ENCODE measurements at regions not wholly inside any gene's neighbourhood (a gene's known extent, or its start where the extent isn't known, plus 50 kb on each side); places are given as distances from the start of the nearest gene placed in this dataset.
"Not testable (repeated sequence)": the region's sequence is repeated elsewhere in the genome, so short reads cannot be mapped to it uniquely, and the experiment has no call there.

DNA sequence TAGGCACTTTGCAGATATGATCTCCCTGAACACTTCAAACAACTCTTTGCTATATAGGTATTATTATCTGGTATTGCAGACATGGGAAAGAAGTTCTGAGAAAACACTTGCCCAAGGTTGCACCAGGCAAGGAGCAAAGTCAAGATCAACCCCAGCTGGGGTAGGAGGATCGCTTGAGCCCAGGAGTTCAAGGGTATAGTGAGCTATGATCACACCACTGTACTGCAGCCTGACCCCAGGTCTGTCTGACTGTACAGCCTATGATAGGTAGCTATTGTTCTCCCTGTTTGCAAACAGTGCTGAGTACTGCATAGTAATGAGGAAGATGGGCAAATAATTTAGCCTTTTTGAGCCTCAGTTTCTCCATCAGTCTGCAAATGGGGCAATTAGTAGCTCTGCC is 60.5 kb upstream of the GRK3 start:
- not testable (repeated sequence) for H3K27me3 ChIP-seq (ENCODE audit: control insufficient read depth in 1 of 2, insufficient read depth in 1 of 2, low read length in 2 of 2); H4K91ac ChIP-seq (ENCODE audit: low read length); H2AK5ac ChIP-seq (ENCODE audit: low read length, severe bottlenecking); H4K8ac ChIP-seq (ENCODE audit: low read length); H3K27ac ChIP-seq (ENCODE audit: low read length, poor library complexity, severe bottlenecking); H2BK15ac ChIP-seq (ENCODE audit: low read depth, poor library complexity, severe bottlenecking); H2BK120ac ChIP-seq (ENCODE audit: low read depth, low read length); H3K9me3 ChIP-seq (ENCODE audit: control insufficient read depth, low read length); DNase-seq; H3K14ac ChIP-seq (ENCODE audit: low read length in 2 of 2); H3K79me1 ChIP-seq (replicated peaks; ENCODE audit: low read length, poor library complexity, severe bottlenecking); H3K4me3 ChIP-seq (ENCODE audit: insufficient read depth in 1 of 2, low read depth in 1 of 2, low read length in 2 of 2); H2AFZ ChIP-seq (ENCODE audit: low read depth, low read length); H3K23ac ChIP-seq (ENCODE audit: low read length in 2 of 2); H3K9ac ChIP-seq (ENCODE audit: low read length); H3K4me1 ChIP-seq (ENCODE audit: control insufficient read depth, insufficient read depth, low read depth, low read length); H2BK12ac ChIP-seq (ENCODE audit: low read length in 2 of 2); H3K4me2 ChIP-seq (ENCODE audit: low read length, poor library complexity, severe bottlenecking); H3K4ac ChIP-seq (ENCODE audit: low read depth in 1 of 2, low read length in 2 of 2); H3K18ac ChIP-seq (ENCODE audit: low read depth in 1 of 2, low read length in 2 of 2); H3K36me3 ChIP-seq (ENCODE audit: control insufficient read depth in 1 of 2, insufficient read depth in 2 of 2, low read depth in 1 of 2, low read length in 2 of 2); H2BK5ac ChIP-seq (ENCODE audit: low read depth, low read length, poor library complexity, severe bottlenecking)
- 96% methylated on average over 1 of the region's 1 CpG for WGBS

DNA sequence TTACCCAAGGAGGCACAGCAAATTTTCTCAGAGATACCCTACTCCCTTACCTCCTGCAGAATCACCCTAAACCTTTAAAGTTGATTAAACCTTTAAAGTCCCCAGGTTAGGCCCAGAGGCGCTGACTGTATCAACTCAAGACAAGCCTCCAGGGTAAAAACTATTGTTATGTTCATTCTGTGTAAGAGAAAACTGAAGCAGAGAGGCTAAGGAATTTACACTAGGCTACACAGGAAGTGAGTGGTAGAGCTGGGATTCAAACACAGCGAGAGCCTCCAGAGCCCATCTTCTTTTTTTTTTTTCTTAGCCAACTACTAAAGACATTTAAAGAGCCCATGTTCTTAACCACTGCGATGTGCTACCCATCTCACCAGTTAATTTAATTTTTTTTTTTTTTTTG is 56.3 kb upstream of the GRK3 start:
- H3K27me3 ChIP-seq (ENCODE audit: control insufficient read depth in 1 of 2, insufficient read depth in 1 of 2, low read length in 2 of 2): no peaks in the 10 kb centered on the region

GRCh38 chr22:25508761-25509321 is 55.6 kb upstream of the GRK3 start:
- no peaks in the 10 kb centered on the region for H3K4me1 ChIP-seq (ENCODE audit: control insufficient read depth, insufficient read depth, low read depth, low read length)
- no peak overlapping the region for H2BK12ac ChIP-seq (ENCODE audit: low read length in 2 of 2)
- H3K4ac ChIP-seq (ENCODE audit: low read depth in 1 of 2, low read length in 2 of 2): no peak overlapping the region
- no peak for DNase-seq
- H3K14ac ChIP-seq (ENCODE audit: low read length in 2 of 2): no peak overlapping the region
- no peaks in the 10 kb centered on the region for H3K27me3 ChIP-seq (ENCODE audit: control insufficient read depth in 1 of 2, insufficient read depth in 1 of 2, low read length in 2 of 2)
- no peak overlapping the region for H3K9ac ChIP-seq (ENCODE audit: low read length)
- H3K18ac ChIP-seq (ENCODE audit: low read depth in 1 of 2, low read length in 2 of 2): no peak overlapping the region
- no peak overlapping the region for H3K4me2 ChIP-seq (ENCODE audit: low read length, poor library complexity, severe bottlenecking)
- no peak overlapping the region for H2BK120ac ChIP-seq (ENCODE audit: low read depth, low read length)
- no peaks in the 10 kb centered on the region for H3K9me3 ChIP-seq (ENCODE audit: control insufficient read depth, low read length)
- no peak overlapping the region for H3K23ac ChIP-seq (ENCODE audit: low read length in 2 of 2)
- no peak overlapping the region for H3K4me3 ChIP-seq (ENCODE audit: insufficient read depth in 1 of 2, low read depth in 1 of 2, low read length in 2 of 2)
- no peaks in the 10 kb centered on the region for H3K36me3 ChIP-seq (ENCODE audit: control insufficient read depth in 1 of 2, insufficient read depth in 2 of 2, low read depth in 1 of 2, low read length in 2 of 2)
- H2AFZ ChIP-seq (ENCODE audit: low read depth, low read length): no peak overlapping the region
- no peak overlapping the region for H4K91ac ChIP-seq (ENCODE audit: low read length)
- WGBS: 81% methylated on average over 4 of the region's 5 CpGs
- H2AK5ac ChIP-seq (ENCODE audit: low read length, severe bottlenecking): no peak overlapping the region
- no peaks in the 10 kb centered on the region for H3K79me1 ChIP-seq (replicated peaks; ENCODE audit: low read length, poor library complexity, severe bottlenecking)
- H2BK15ac ChIP-seq (ENCODE audit: low read depth, poor library complexity, severe bottlenecking): no peak overlapping the region
- no peak overlapping the region for H2BK5ac ChIP-seq (ENCODE audit: low read depth, low read length, poor library complexity, severe bottlenecking)
- H4K8ac ChIP-seq (ENCODE audit: low read length): no peak overlapping the region
- no peak overlapping the region for H3K27ac ChIP-seq (ENCODE audit: low read length, poor library complexity, severe bottlenecking)

More for the DNA sequence above, 56.3 kb upstream of the GRK3 start:
- H2BK120ac ChIP-seq (ENCODE audit: low read depth, low read length): no peak overlapping the region
- H2BK5ac ChIP-seq (ENCODE audit: low read depth, low read length, poor library complexity, severe bottlenecking): no peak overlapping the region
- H3K36me3 ChIP-seq (ENCODE audit: control insufficient read depth in 1 of 2, insufficient read depth in 2 of 2, low read depth in 1 of 2, low read length in 2 of 2): no peaks in the 10 kb centered on the region
- no peaks in the 10 kb centered on the region for H3K9me3 ChIP-seq (ENCODE audit: control insufficient read depth, low read length)
- H3K4me2 ChIP-seq (ENCODE audit: low read length, poor library complexity, severe bottlenecking): no peak overlapping the region
- no peak overlapping the region for H4K8ac ChIP-seq (ENCODE audit: low read length)
- H3K18ac ChIP-seq (ENCODE audit: low read depth in 1 of 2, low read length in 2 of 2): no peak overlapping the region
- H3K23ac ChIP-seq (ENCODE audit: low read length in 2 of 2): no peak overlapping the region
- H2BK12ac ChIP-seq (ENCODE audit: low read length in 2 of 2): no peak overlapping the region
- DNase-seq: no peak
- H2BK15ac ChIP-seq (ENCODE audit: low read depth, poor library complexity, severe bottlenecking): no peak overlapping the region
- no peak overlapping the region for H2AK5ac ChIP-seq (ENCODE audit: low read length, severe bottlenecking)
- H3K9ac ChIP-seq (ENCODE audit: low read length): no peak overlapping the region
- H2AFZ ChIP-seq (ENCODE audit: low read depth, low read length): no peak overlapping the region
- H3K27ac ChIP-seq (ENCODE audit: low read length, poor library complexity, severe bottlenecking): no peak overlapping the region
- 70% methylated on average over 3 of the region's 3 CpGs for WGBS
- H3K79me1 ChIP-seq (replicated peaks; ENCODE audit: low read length, poor library complexity, severe bottlenecking): no peaks in the 10 kb centered on the region
- H3K4me3 ChIP-seq (ENCODE audit: insufficient read depth in 1 of 2, low read depth in 1 of 2, low read length in 2 of 2): no peak overlapping the region
- no peak overlapping the region for H3K4ac ChIP-seq (ENCODE audit: low read depth in 1 of 2, low read length in 2 of 2)
- no peak overlapping the region for H4K91ac ChIP-seq (ENCODE audit: low read length)
- H3K14ac ChIP-seq (ENCODE audit: low read length in 2 of 2): no peak overlapping the region
- H3K4me1 ChIP-seq (ENCODE audit: control insufficient read depth, insufficient read depth, low read depth, low read length): no peaks in the 10 kb centered on the region

DNA sequence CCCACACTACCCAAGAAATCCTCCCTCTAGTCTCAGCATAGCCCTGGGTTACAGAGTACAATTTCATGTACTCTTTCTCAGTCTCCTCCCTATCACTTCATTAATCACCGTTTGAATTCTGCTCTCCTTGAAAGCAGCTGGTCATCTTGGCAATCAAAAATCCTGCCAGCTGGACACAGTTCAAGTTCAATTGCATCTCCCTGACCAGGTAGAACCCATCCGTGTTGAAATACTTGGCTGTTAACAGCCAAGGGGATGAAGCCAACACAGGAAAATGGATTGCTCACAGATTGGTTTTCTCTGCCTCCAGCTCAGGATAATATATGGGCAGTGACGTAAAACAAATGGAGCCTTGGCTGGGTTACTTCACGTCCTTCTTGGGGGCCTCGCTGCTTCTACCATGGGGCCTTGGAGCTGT is 55.1 kb upstream of the GRK3 start:
- no peak overlapping the region for H3K4ac ChIP-seq (ENCODE audit: low read depth in 1 of 2, low read length in 2 of 2)
- no peak overlapping the region for H3K18ac ChIP-seq (ENCODE audit: low read depth in 1 of 2, low read length in 2 of 2)
- H4K91ac ChIP-seq (ENCODE audit: low read length): no peak overlapping the region
- H2AK5ac ChIP-seq (ENCODE audit: low read length, severe bottlenecking): no peak overlapping the region
- no peak overlapping the region for H2BK12ac ChIP-seq (ENCODE audit: low read length in 2 of 2)
- no peak for DNase-seq
- H2AFZ ChIP-seq (ENCODE audit: low read depth, low read length): no peak overlapping the region
- no peaks in the 10 kb centered on the region for H3K9me3 ChIP-seq (ENCODE audit: control insufficient read depth, low read length)
- H2BK120ac ChIP-seq (ENCODE audit: low read depth, low read length): no peak overlapping the region
- H2BK5ac ChIP-seq (ENCODE audit: low read depth, low read length, poor library complexity, severe bottlenecking): no peak overlapping the region
- H4K8ac ChIP-seq (ENCODE audit: low read length): no peak overlapping the region
- H2BK15ac ChIP-seq (ENCODE audit: low read depth, poor library complexity, severe bottlenecking): no peak overlapping the region
- no peaks in the 10 kb centered on the region for H3K27me3 ChIP-seq (ENCODE audit: control insufficient read depth in 1 of 2, insufficient read depth in 1 of 2, low read length in 2 of 2)
- H3K23ac ChIP-seq (ENCODE audit: low read length in 2 of 2): no peak overlapping the region
- no peaks in the 10 kb centered on the region for H3K4me1 ChIP-seq (ENCODE audit: control insufficient read depth, insufficient read depth, low read depth, low read length)
- no peaks in the 10 kb centered on the region for H3K79me1 ChIP-seq (replicated peaks; ENCODE audit: low read length, poor library complexity, severe bottlenecking)
- no peaks in the 10 kb centered on the region for H3K36me3 ChIP-seq (ENCODE audit: control insufficient read depth in 1 of 2, insufficient read depth in 2 of 2, low read depth in 1 of 2, low read length in 2 of 2)
- 87% methylated on average over 5 of the region's 5 CpGs for WGBS
- H3K27ac ChIP-seq (ENCODE audit: low read length, poor library complexity, severe bottlenecking): no peak overlapping the region
- H3K14ac ChIP-seq (ENCODE audit: low read length in 2 of 2): no peak overlapping the region
- no peak overlapping the region for H3K4me3 ChIP-seq (ENCODE audit: insufficient read depth in 1 of 2, low read depth in 1 of 2, low read length in 2 of 2)
- no peak overlapping the region for H3K9ac ChIP-seq (ENCODE audit: low read length)
- H3K4me2 ChIP-seq (ENCODE audit: low read length, poor library complexity, severe bottlenecking): no peak overlapping the region
